H54 (cell line): ENCODE measurements at regions not wholly inside any gene's neighbourhood (a gene's known extent, or its start where the extent isn't known, plus 50 kb on each side); places are given as distances from the start of the nearest gene placed in this dataset.

Source experiments
- DNase-seq: peaks from one replicate; pipeline ENCODE4 v3.0.0; 2011; ENCODE audit warnings: low spot score, mixed read lengths; ENCODE audit not compliant: insufficient read length
- FAIRE-seq: peaks from 3 replicates; lab custom pipeline; 2011; peaks lifted over from hg19 to GRCh38; lab: Jason Lieb, UNC
- POLR2A ChIP-seq: IDR thresholded peaks from 2 replicates; pipeline ENCODE4 v1.6.1; 2011; ENCODE audit warnings: low read depth, mild to moderate bottlenecking, low read length

- TF ChIP-seq POLR2A: no peak
- FAIRE-seq: no peak
- no peak for DNase-seq
These were observed 62.9 kb upstream of the NTM start for GRCh38 chr11:131307506-131307905.

- no peak for TF ChIP-seq POLR2A
- no peak for FAIRE-seq
- no peak for DNase-seq
These were observed 60.6 kb upstream of the NTM start for GRCh38 chr11:131309776-131310175.

GRCh38 chr11:131311776-131312514, 58.5 kb upstream of the NTM start:
- DNase-seq (no peak), FAIRE-seq (no peak)
- no peak for TF ChIP-seq POLR2A
